ENCODE measurements at regions not wholly inside any gene's neighbourhood (a gene's known extent, or its start where the extent isn't known, plus 50 kb on each side); places are given as distances from the start of the nearest gene placed in this dataset.

- TF ChIP-seq CTCF (IDR thresholded peaks at IDR 0.05; ENCODE audit: extremely low read depth in 1 of 2, insufficient read depth in 1 of 2, low read depth in 1 of 2, low read length in 2 of 2) (no peak), EZH2 (IDR thresholded peaks at IDR 0.05; ENCODE audit: borderline replicate concordance, low read depth, low read length, severe bottlenecking) (no peak), POLR2A (IDR thresholded peaks at IDR 0.05; ENCODE audit: low read depth, low read length) (no peak), POLR2AphosphoS5 (IDR thresholded peaks at IDR 0.05; ENCODE audit: insufficient read depth, low read depth, low read length) (no peak), MYC (IDR thresholded peaks at IDR 0.05; ENCODE audit: low read depth, low read length) (no peak), MAX (IDR thresholded peaks at IDR 0.05; ENCODE audit: insufficient read depth, insufficient read length) (no peak)
These were observed 364.8 kb upstream of the GALNTL6 start for GRCh38 chr4:171448358-171448757.
